WTC11 (cell line): ENCODE measurements at regions not wholly inside any gene's neighbourhood (a gene's known extent, or its start where the extent isn't known, plus 50 kb on each side); places are given as distances from the start of the nearest gene placed in this dataset.

Experiments used
- ATF1 ChIP-seq: sonication (generic); formaldehyde crosslinking; IDR thresholded peaks from 2 replicates; pipeline ENCODE4 v1.8.1; 2023; ENCODE audit warnings: mild to moderate bottlenecking, moderate library complexity, missing genetic modification reagents
- ATF2 ChIP-seq: sonication (generic); formaldehyde crosslinking; IDR thresholded peaks from 2 replicates; pipeline ENCODE4 v1.8.1; 2022; ENCODE audit warnings: low read depth, missing genetic modification reagents, borderline replicate concordance
- CTCF ChIP-seq: fragments of 200-600 bp; IDR thresholded peaks from 2 replicates; pipeline ENCODE4 v1.8.0; 2022; ENCODE audit warnings: antibody characterized with exemption
- E2F4 ChIP-seq: sonication (generic); formaldehyde crosslinking; IDR thresholded peaks from 2 replicates; pipeline ENCODE4 v1.8.1; 2022; ENCODE audit warnings: low read depth, mild to moderate bottlenecking, moderate library complexity, missing genetic modification reagents, borderline replicate concordance
- ESRRA ChIP-seq: sonication (generic); formaldehyde crosslinking; IDR thresholded peaks from 2 replicates; pipeline ENCODE4 v1.8.1; 2022; ENCODE audit warnings: mild to moderate bottlenecking, missing genetic modification reagents, borderline replicate concordance
- MAX ChIP-seq: sonication (generic); formaldehyde crosslinking; IDR thresholded peaks from 2 replicates; pipeline ENCODE4 v1.8.0; 2022; ENCODE audit warnings: mild to moderate bottlenecking, missing genetic modification reagents
- NFYB ChIP-seq: sonication (generic); formaldehyde crosslinking; conservative IDR thresholded peaks from 2 replicates; pipeline ENCODE4 v1.8.0; 2022; ENCODE audit warnings: low read depth, missing genetic modification reagents
- NR2C2 ChIP-seq: sonication (generic); formaldehyde crosslinking; IDR thresholded peaks from 2 replicates; pipeline ENCODE4 v1.8.0; 2022; ENCODE audit warnings: mild to moderate bottlenecking, missing genetic modification reagents
- PRRX2 ChIP-seq: fragments of 250-450 bp; sonication (Bioruptor Pico); IDR thresholded peaks from 2 replicates; pipeline ENCODE4 v1.8.0; 2021; ENCODE audit warnings: mild to moderate bottlenecking
- SMAD4 ChIP-seq: sonication (generic); formaldehyde crosslinking; IDR thresholded peaks from 2 replicates; pipeline ENCODE4 v1.8.0; 2022; ENCODE audit warnings: mild to moderate bottlenecking, missing genetic modification reagents
- SP1 ChIP-seq: sonication (generic); formaldehyde crosslinking; conservative IDR thresholded peaks from 2 replicates; pipeline ENCODE4 v1.8.1; 2022; ENCODE audit warnings: missing genetic modification reagents
- ZNF121 ChIP-seq: sonication (generic); formaldehyde crosslinking; IDR thresholded peaks from 2 replicates; pipeline ENCODE4 v1.8.0; 2023; ENCODE audit warnings: missing genetic modification reagents

GRCh38 chr12:116673681-116674111, 64.2 kb downstream of the SPRING1 start:
- TF ChIP-seq CTCF (no peak), ATF2 (CRISPR knock-in tag) (no peak), NFYB (CRISPR knock-in tag) (no peak), ATF1 (CRISPR knock-in tag) (no peak), MAX (CRISPR knock-in tag) (no peak), PRRX2 (no peak), ZNF121 (CRISPR knock-in tag) (no peak), SMAD4 (CRISPR knock-in tag) (no peak), ESRRA (no peak), NR2C2 (CRISPR knock-in tag) (no peak), E2F4 (no peak), SP1 (CRISPR knock-in tag) (no peak)
